NOMO-1 treated with dmso at 0.1 percent for 144 hours (cell line): ENCODE measurements at regions not wholly inside any gene's neighbourhood (a gene's known extent, or its start where the extent isn't known, plus 50 kb on each side); places are given as distances from the start of the nearest gene placed in this dataset.

ENCODE experiments used
- DNase-seq: peaks from one replicate; lab custom pipeline; 2025; ENCODE audit not compliant: unreplicated experiment; lab: John Stamatoyannopoulos, UW

DNA sequence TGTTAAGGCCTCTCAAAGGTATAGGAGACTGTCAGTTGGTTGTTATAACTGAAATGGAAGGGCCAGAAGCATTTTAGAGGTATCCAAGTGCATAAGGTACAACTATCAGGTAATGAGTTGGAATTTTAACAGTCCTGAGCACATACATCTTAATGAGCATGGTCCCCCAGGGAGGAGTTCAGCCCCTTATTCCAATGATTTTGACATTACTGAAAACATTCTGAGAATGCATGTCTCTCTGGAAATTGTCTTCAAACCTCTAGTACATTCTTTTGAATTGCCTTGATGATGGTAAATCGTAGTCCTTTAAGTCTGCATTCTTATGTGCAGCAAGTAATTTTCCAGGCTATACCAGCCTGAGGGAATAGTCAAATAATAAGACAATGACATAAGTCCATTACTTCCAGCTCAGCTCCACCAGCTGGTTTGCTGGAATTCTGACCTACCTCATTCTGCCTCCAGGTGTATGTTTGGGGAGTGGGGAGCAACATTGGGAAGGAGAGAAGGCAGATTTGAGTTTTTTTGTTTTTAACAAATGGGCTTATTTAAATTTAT, 239.2 kb downstream of the MSRB3 start:
- DNase-seq = no peak

DNA sequence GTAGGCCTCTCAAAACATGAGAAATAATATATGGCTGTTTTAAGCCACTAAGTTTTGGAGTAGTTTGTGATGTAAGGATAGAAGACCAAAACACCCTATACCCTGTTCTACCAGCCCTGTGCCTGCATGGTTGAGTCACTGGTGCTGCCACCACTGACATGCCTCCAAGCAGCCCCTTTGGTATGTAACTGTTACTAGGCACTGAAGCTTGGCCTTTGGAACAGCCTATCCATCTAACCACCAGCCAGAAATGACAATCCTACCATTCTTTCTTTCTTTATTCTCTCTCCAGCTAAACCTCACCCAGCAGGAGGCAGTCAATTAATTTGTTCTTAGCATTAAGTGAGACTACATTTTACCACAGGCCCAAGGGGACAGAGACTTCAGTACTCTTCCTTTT, 240.3 kb downstream of the MSRB3 start:
- DNase-seq = no peak

- no peak for DNase-seq
These were observed 242.2 kb downstream of the MSRB3 start for GRCh38 chr12:65520658-65521057.

- DNase-seq = no peak
These were observed 244.7 kb downstream of the MSRB3 start for GRCh38 chr12:65522956-65523860.

DNA sequence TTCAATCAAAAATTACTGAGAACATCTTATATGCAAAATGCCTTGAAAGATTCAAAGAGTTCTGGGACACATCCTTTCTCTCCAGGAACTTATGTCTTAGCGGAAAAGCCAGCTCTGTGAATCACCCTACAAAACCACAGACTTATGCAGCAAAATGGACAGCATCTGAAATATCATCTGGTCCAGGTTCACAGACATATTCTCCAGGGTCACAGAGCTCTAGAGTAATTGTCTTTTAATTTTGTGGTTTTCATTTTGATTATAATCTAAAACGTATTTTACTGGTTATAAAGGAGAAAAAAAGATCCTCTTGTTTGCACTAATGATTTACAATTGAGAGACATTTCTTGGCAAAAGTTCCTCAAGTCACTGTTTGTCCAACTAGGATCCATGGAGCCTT, 246.2 kb downstream of the MSRB3 start:
- DNase-seq = no peak

DNA sequence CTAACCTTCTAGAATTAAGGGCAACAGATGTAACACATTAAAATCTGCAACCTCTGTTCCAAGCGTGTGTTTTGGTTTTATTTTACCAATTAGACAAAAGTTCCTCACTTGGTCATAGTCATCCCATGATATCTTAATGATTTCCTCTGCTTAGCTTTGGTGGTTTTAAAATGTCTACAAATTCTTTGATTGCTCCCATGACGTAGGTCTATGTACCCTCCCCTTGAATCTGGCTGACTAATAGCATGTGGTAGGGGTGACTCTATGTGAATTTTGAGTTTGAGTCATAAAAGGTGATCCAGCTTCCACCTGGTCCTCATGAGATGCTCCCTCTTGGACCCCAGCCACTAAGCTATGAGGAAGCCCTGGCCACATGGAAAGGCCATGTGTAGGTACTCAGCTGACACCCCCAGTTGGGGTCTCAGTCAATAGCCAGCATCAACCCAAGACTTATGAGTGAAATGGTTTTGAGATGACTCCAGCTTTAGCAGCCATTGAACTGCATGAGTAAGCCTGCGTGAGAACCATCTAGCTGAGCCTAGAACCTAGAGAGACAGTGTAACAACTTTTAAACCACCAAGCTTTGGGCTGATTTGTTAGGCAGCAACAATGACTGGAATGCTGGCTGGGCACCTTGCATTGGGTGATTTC, 247.1 kb downstream of the MSRB3 start:
- no peak for DNase-seq

DNA sequence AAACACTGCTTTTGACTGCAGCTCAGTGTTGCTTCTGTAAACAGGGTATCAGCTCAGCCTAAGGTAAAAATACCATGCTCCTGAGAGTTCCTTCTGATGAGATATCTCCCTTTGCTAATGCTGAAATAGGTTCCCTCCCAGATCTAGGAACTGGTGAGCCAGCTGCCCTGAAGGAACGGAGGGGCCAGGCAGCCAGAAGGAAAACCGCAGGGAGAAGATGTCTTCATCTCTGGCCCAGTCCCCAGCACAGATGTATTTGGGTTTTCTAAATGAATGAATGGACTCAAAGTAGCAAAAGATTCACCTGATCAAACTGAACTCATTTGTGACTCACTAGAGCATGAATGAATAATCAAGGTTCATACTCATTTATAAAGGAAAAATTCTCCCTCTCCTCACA, 247.8 kb downstream of the MSRB3 start:
- DNase-seq = no peak

- no peak for DNase-seq
These were observed 249.6 kb downstream of the MSRB3 start for GRCh38 chr12:65528127-65528526.

DNA sequence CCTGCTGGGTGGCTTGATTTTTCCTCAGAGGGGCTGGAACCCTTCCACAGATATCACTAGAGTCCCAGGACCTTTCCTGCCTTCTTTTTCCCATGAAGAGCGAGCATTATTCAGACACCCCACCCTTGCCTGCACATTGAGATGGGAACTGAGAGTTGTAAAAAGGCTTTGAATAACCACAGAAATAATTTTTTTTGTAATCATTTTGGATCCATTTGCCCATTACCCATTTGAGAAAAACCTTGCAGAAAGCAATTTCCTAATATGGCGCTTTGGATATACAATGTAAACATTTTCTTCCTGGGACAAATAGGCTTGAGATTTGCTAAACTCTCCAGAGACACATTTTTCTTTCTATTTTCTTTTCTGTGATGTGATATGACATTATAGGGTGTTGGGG, 250.6 kb downstream of the MSRB3 start:
- DNase-seq = no peak

DNA sequence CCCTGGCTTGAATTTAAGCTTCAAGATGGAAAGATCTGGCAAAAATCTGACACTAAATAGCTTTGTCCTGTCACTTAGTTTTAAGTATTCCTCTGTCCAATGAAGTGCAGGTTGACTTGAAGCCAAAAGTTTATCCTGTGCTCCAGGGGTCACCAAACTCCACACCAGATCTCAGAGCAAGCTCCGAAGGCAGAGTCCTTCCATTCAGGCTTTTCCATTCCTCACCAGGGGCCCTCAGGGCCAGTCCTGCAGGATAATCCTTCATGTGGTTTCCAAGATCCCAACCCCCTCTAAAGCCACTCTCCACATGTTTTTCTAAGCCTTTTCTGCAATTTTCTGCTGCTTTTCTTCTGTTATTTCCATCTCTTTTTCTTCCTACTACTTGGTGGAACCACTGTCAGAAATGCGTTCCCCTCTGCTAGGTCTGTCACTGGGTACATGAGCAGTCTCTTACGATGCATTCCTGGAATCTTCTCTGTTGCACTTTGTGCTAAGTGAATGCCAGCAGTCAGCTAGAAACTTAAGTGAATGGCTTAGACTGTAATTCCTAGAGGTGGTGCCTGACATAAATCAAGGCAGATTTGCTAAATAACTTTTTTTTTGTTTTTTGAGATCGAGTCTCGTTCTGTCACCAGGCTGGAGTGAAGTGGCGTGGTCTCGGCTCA, 251.4 kb downstream of the MSRB3 start:
- no peak for DNase-seq

GRCh38 chr12:65532162-65532561, 253.7 kb downstream of the MSRB3 start:
- no peak for DNase-seq

- DNase-seq = peak; percentile 5
These were observed 254.3 kb downstream of the MSRB3 start for GRCh38 chr12:65532764-65533163.

DNA sequence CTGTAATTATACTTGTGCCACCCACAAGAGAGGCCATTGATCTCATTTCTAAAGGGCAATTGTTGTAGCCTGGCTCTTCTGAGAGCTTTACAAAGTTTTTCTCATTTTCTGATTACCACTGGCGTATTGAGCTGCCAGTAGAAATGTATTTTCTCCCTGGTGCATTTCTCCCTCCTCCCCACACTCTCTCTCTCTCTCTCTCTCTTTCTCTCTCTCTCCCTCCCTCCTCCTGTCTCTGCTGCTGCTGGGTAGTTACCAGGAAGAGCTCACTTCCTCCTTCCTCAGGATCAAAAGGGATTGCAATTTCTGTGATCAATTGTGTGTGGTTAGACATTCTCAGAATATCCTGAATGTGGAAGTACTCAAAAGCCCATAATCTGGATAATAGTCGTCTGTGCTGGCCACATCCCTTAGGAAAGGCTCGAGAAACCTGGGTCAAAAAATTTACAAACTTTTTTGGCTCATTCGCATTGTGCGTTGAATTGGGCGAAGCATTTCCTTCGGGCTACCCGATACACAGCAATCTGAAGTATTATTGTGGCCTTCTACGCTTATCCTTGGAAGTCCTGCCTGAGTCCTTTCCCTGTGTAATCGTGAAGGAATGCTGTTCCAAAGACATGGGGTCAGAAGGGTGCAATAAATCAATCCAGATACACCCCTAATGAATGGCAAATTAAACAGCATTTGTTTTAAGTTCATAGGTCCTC, 254.8 kb downstream of the MSRB3 start:
- peak; percentile 14 for DNase-seq

DNA sequence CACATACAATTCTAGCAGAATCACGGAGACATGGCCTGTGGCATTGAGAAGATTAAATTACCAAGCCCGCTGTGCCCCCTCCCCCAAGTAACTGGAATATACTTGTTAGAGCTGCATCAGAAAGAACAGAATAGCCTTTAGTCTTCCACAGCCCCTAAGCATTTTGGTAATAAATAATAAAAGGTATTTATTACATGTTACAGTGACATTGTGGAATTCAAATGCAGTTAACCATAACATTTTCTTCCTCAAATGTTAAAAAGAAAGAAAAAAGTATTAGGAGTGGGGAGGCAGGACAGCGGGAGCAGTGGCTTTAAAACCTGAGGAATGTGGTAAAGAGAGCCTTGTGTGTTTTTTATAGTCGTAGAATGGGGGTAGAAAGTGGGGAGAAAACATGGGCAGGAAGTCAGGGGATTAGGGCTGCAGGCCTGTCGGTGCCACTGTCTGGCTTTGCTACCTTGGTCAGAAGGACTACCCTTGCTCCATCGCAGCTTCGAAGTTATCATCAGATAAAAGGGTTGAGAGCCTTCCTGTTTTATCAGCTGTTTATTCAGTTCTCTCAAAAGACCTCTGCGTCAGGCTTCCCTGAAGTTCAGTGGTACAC, 255.9 kb downstream of the MSRB3 start:
- no peak for DNase-seq

DNA sequence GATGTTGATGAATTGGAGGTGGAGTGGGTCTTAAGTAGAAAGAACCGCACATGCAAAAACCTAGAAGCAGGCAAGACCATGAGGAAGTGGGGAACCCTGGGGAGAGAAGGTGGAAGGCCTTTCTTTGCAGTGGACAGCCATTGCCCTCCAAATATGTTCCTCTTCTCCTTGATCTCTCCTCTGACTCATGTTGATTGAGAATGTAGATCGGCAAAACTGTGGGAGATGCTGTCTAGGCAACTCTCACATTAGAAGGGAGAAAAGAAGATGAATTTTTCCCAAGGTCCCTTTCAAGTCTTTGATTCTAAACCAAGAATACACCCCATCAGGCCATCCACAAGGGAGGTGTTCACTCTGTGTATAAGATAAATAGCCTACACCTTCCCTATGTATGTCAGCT, 257.5 kb downstream of the MSRB3 start:
- DNase-seq = no peak

- no peak for DNase-seq
These were observed 257.9 kb downstream of the MSRB3 start for GRCh38 chr12:65536351-65536750.

GRCh38 chr12:65536876-65537681, 258.6 kb downstream of the MSRB3 start:
- no peak for DNase-seq

DNA sequence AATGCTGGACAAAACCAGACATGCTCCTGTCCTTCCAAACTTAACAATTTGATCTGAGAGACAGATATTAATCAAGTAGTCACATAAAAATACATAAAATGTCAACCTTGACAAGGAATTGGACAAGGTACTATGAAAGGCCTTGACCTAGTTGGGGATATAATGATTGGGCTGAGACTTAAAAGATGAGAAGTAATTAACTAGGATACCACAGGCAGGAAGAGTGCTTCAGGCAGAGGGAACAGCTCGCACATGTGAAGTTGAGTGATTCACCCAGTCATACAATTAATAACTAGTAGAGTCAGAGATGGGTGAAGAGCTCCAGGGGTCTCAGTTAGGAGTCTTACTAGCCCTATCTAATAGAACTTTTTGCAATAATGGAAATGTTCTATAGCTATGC, 259.5 kb downstream of the MSRB3 start:
- DNase-seq = no peak

DNA sequence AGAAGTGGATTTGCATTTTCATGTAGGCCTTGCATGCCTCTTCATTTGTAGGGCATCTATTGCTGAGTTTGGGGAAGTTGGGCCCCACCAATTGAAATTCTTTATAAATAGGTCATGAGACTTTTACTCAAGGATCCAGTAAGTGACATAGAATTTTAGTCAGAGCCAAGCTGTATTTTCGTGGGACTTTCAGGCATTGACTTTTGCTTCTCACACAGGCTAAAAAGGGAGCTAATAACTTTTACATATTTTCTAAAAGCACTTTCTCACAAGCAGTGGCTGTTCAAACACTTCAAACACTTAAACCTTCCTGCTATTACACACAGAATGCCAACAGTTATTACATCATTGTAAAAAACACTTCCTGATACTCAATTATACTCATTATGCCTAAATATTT, 260.5 kb downstream of the MSRB3 start:
- no peak for DNase-seq

DNA sequence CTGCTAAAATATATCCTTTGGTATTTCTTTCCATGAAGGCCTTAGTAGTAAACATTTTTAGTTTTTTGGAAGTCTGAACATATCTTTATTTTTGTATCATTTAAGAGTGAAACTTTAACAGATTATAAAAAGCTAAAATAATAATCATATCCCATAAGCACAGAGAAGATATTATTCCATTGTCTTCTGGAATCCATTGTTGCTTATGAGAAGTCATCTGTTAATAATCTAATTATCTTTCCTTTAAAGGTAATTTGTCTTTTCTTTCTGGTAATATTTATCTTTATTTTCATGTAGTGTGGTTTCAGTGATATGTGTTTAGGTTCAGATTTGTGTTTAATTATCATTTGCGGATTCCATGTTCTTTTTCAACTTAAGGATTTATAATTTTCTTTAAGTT, 261.7 kb downstream of the MSRB3 start:
- no peak for DNase-seq
